Activated CD4-positive, alpha-beta T cell treated with anti-CD3 and anti-CD28 coated beads, Interleukin-10, Interleukin-2, amounts not matched to agents 100 ng/mL and 50 ng/mL, durations not matched to agents 16 hours and 8 hours (primary cell): ENCODE measurements at regions not wholly inside any gene's neighbourhood (a gene's known extent, or its start where the extent isn't known, plus 50 kb on each side); places are given as distances from the start of the nearest gene placed in this dataset.

Experiments used
- DNase-seq: peaks from one replicate; pipeline ENCODE4 v3.0.0-alpha.2; 2020

DNA sequence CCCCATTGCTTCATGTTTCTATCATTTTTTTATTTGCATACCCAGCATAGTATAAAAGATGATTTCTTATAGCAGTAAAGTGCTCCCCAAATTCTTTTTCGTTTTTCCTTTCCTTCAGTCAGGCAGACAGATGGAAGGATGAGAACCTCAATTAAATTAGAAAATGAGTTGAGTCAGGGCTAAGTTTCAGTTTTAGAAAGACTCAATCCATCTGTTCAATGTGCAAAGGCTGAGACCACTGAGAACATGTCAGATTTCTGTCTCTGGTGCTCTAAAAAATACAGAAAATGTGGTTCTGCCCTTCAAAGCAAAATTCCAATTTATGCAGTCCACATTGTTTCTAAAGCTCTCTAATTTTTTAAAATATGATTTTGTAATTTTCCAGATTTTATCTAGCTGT, 257.6 kb upstream of the HS3ST5 start:
- DNase-seq: no peak

DNA sequence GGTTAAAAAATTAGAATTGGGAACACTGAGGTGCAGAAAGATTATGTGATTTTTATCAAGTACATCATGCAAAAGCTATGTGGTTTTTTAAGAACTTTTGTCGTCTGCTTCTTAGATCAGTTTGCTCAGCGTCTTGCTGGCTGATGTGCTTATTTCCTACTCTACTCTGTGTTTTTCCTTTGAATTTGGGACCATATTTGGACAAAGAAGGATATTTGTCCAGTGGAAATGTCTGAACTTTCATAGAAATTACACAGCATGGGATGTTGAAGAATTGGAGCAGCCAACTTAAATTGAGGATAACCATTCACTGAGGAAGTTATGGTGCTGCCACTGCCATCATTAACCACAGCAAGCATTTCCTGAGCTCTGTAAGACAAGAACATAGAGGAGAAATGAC, 252.8 kb upstream of the HS3ST5 start:
- no peak for DNase-seq

DNA sequence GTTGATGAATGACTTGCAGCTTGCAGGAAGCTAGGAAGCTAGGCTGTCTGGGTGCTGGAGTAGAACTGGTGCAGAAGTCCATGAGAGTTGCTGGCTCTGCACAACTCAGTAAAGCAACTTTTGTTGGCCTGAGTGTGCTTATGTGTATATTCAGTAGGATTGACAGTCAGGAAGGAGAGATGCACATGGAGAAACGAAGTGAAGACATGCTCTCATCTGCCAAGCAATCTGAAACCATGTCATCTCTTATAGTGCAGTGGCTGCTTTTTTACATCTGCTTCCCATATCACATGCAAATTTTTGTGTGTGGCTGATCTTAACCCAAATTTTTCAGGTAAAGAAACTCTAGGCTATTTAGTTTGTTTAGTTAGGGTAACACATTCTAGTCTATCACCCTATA, 252.4 kb upstream of the HS3ST5 start:
- DNase-seq: no peak

DNA sequence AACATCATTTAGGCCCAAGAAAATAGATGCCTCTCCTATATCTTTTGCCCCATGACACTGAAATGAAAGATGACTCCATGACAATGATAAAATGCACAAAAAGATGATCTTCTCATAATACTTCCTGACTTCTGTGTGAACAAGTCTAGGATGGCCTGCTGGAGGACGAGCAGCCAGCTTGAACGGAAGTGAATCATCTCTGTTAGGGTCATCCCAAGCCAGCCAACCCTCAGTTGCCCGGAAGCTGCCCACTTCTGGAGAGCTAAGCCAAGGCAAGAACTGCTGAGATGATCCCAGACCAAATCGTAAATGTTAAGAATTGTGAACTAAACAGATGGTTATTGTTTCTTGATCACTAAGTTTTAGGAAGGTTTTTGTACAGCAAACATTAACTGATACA, 249.7 kb upstream of the HS3ST5 start:
- DNase-seq: no peak

DNA sequence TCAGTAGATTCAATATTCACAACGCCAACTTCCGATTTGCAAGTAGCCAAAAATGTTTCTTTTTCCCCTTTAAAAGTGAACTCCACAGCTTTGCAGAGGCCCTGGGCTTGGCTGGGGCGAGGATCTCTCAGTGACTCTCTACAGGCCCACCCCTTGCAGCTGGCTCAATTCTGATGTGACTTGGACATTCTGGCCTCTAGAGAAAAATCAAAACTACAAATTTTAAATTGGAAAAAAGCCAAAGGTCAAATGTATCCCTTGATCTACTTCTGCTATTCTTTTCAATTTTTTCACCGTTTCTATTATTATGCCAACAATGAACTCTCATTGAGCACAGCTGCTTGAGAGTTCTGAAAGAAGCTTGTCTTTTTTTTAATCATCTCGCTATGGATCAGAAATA, 245.9 kb upstream of the HS3ST5 start:
- no peak for DNase-seq

DNA sequence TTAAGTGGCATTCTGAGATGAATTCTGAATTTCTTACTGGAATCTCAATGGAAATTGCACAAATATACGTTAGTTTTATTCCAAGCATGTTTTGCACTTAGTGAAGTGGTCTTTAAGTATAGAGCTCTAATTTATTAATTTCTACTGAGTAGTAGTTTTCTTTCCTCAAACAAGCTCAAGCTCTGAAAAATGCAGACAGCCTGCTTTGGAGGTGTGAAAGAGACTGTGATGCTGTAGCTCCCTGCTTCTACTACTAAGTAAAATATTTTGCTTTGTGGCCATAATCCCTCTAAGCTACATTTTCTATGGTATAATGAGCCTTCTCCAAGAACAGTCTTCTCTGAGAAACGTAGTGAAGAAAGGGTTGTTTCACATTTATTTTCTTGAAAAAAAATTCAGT, 243.5 kb upstream of the HS3ST5 start:
- DNase-seq: no peak

DNA sequence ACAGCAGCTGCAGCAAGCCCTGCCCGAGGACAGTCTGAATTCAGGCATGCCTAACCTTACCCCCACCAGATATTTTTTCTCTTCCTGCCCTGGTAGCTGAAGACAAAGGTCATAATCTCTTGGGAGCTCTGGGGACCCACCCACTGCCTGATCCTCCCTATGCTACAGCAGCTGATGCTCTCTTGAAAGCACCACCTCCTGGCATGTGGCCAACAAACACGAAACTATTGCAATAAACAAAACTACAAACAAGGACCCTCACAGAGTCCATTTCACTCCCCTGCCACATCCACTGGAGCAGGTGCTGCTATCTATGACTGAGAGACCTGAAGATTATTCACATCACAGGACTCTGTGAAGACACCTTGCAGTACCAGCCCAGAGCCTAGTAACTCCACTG, 238.5 kb upstream of the HS3ST5 start:
- no peak for DNase-seq

DNA sequence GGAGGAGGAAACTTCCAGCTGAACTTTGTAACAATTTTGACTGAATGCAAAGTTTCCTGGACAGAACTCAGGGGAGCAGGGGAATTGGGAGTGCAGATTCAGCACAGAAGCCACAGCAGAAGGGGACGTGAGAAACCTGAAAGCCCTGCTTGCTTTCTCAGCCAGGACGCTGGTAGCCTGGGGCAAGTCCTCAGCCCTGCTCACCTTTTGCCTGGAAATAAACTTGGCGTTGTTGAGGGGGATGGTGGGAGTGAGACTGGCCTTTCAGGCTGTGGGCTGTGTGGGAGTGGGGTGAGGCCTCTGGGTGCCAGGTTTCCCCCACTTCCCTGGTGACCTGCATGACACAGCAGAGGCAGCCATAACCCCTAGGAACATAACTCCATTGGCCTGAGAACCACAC, 238.1 kb upstream of the HS3ST5 start:
- no peak for DNase-seq

DNA sequence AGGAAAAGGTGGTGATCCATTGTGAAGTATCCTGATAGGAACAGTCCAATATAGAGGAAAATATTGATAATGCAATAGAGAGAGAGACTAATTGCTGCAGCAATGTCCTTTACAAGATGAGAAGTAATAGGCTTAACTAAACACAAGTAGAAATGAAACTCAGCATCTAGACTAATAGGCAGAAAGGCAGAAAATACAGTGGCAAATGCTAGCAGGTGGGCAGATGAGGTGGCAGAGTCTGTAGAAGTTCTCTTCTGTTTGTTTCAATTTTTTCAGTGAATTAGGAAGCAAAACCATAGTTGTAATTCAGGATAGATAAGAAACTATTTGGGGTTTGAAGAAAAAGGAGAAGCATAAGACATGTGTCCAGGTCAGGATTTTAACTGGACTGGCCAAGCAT, 236.7 kb upstream of the HS3ST5 start:
- DNase-seq: no peak

DNA sequence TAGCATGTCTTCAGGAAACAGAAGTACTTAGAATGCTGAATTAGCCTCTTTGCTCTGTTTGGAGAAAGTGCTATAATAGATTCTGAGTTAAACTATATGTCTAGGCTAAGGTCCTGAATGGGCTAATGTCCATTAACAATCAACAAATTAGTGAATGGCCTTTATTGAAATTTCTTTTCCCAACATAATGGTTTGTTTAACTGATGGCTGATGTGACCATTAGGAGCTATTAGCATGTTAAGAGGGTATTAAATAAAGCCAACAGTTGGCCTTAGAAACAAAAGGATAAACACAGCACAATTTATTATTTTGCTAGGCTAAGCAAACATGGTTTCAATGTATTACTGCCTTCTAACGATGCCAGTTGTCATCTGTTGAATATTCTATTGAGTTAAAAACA, 234.3 kb upstream of the HS3ST5 start:
- no peak for DNase-seq

DNA sequence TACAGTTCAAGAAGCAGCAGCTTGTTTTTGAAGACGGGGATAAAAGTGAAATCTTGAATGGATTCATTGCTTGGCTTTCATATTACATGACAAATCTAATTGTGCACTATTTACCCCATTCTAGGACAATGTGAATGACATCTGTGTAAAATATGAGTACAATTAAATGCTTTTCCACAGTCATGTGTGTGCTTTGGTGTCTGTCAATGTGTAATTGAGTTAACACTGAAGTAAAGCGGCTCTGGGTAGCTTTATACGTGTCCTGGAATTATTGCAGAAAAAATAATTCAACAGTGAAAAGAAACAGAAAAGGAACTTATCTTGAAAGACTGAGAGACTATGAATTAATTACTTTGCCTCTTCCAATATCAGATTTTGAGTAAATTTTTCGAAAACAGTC, 233.5 kb upstream of the HS3ST5 start:
- DNase-seq: no peak

DNA sequence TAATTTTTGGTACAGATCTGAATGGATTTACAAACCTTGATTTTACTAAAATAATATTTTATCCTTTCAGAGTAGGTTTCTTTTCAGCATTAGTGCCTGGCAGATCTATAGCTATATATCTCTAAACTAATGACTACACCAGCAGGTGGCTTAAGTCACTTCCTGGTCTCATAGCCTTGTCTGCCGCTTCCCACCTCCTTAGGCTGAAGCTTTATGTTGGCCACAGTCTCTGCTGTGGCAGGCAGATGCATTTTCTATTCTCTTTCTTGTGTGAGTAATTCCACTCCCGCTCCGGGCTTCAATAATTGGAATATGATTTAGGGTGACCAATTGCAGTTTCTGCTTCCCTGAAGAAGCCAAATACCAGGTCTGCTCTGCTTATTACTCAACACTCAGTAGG, 226.8 kb upstream of the HS3ST5 start:
- no peak for DNase-seq

DNA sequence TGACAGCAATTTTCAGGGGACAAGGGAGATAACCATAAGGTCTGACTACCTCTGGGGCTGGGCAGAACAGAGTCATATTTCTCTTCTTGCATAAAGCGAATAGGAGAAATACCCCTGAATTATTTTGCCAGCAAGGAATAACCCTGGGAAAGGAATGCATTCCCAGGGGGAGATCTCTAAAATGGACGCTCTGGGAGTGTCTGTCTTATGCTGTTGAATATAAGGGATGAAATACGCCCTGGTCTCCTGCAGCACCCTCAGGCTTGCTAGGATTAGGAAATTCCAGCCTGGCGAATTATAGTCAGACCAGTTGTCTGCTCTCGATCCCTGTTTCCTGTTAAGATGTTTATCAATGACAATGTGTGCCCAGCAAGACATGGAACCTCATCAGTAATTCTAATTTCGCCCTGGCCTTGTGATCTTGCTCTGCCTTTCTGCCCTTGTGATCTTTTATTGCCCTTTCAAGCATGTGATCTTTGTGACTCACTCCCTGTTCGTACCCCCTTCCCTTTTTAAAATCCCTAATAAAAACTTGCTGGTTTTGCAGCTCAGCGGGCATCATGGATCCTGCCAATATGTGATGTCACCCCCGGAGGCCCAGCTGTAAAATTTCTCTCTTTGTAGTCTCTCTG, 221.6 kb upstream of the HS3ST5 start:
- DNase-seq: no peak

DNA sequence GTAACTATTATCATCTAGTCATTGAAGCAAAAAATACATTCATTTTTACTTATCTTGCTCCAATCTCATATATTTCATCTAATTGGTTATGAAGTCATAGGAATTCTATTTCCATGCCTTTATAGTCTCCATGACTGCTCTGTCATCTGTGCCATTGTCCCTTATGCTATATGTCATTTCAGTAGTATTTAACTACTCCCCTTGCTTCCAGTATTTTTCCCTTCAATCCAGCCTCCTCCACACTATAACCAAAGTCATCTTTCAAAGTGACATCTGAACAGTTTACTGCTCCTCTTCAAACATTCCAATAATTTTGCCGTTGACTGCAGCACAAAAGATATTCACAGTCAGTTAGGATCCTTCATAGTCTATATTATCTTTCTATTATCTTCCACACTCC, 216.6 kb upstream of the HS3ST5 start:
- DNase-seq: no peak

DNA sequence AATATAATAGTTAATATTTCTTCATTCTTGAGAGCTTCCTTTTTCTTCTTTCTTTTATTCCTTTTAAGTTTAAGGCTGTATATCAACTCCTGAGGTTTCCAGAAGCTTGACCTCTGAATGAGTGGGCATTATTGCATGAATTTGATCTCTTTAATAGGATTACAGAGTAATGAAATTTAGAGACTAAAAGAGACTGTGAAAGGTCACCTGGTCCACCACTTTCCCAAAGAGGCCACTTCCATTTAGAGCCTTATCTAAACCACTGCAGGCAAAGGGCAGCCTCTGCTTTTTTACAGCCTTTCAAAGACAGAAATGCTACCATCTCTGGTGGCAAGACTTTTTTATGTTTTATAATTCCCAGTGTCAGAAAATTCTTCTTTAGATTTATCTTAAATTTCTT, 215.3 kb upstream of the HS3ST5 start:
- no peak for DNase-seq

DNA sequence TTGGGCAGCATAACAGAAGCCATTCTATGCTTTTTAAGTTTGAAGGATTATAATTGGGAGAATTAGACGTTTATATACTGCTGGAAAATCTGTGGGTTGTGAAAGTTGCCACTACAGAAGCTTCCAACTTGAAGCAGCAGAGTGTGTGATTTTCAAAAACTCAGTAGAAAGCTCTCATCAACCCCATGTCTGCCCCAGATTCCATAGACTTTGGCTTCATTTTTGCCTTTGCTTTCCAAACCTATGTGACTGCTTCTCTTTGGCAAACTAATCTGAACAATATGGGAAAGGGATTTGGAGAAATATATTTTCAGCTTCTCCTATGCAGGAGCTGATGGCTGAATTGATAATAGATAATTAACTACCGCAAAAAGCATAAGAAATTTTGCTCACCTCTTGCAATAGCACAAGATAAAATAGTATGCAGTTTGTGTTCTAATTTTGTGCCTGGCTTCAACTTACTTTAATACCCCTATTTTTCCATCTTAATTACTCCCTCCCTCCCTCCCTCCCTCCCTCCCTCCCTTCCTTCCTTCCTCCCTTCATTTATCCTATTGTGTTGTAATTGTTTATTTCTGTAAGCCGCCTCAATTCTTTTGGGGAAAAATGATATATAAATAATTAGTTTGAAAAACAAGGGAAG, 214.1 kb upstream of the HS3ST5 start:
- DNase-seq: no peak

DNA sequence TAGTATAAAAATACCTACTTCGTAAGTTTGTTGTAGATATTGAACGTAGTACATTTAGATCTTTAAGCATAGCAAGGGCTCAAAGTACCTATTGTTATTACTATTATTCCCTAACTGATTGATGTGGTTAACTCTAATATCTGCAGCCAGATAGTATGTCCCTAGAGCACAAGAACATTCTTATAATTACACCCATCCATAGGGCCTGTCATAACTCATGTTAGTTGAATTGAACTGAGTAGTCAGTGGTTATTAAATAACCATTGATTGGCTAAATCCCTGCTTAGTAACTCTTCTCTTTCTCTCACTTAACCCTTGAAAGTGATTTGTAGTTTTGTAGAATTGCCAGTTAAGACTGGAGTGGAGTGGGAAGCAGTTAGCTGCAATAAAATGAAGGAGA, 207.5 kb upstream of the HS3ST5 start:
- no peak for DNase-seq

DNA sequence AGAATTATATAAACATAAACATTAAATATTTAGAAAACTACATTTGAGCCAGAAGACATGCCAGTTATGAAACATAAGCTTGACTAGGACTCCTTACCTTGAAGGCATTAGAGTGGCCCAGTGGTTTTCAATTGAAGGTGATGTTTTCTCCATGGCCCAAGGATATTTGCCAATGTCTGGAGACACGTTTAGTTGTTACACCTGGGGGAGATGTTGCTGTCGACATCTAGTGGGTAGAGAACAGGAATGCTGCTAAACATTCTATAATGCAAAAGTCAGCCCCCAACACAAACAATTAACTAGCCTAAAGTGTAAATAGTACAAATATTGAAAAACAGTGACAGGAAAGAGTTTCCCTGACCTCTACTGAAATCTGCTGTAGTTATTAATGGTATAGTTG, 200.9 kb upstream of the HS3ST5 start:
- DNase-seq: no peak

DNA sequence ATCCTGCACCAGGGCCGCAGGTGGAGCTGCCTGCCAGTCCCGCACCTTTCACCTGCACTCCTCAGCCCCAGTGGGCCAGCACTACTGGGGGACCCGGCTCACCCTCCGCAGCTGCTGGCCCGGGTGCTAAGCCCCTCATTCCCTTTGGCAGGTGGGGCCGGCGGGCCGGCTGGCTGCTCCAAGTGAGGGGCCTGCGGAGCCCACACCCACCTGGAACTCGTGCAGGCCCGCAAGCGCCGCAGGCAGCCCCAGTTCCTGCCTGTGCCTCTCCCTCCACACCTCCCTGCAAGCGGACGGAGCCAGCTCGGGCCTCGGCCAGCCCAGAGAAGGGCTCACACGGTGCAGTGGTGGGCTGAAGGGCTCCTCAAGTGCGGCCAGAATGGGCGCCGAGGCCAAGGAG, 199.0 kb upstream of the HS3ST5 start:
- no peak for DNase-seq

DNA sequence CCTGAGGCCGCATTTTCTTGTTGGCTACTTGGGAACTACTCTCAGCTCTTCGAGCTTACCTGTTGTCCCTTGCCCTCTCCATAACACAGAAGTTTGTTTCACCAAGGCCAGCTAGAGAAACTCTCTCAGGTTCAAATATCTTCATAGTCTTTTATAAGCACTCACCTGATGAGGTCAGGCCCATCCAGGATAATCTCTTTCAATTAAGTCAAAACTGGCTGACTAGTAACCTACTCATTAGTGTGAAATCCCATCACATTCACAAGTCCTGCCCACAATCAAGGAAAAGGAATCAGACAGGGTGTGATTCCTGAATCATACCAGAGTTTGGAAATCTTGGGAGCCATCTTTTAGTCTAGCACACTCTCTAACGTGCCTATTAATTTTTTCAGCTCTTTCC, 195.2 kb upstream of the HS3ST5 start:
- no peak for DNase-seq

DNA sequence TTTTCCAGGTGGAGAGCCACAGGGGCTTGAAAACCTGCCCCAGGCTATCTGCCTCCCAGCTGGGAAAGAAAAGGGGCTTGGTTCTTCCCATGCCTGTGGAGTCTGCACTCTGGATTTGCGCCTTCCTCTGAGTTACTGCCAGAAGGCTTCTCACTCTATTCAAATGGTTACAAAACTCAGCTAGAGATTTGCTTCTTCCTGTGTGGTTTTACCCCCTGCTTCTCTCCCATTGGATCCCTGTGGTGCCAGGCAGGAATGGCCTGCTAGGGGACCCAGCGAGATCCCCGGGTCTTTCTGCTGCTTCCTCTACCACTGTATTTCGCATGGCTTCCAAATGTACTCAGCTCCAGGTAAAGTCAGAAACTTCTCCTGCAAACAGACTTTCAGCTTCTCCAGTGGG, 192.0 kb upstream of the HS3ST5 start:
- no peak for DNase-seq

DNA sequence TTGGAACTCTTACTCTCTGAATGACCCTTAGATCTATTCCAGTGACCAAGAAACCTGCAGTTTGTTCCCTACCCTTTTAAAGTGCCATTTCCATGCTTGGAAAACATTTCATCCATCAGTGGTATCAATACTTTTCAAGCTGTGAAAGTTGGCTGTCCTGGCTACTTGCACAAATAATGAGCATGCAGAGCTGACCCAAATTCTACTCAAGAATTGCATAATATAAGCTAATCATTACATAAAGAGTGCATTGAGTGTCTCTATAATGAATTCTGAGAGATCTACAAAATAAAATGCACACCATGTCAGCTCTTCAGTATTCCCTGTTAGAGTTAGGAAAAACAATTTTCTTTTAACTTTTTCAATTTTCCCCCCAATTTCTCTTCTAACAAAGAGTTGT, 181.3 kb upstream of the HS3ST5 start:
- DNase-seq: no peak

DNA sequence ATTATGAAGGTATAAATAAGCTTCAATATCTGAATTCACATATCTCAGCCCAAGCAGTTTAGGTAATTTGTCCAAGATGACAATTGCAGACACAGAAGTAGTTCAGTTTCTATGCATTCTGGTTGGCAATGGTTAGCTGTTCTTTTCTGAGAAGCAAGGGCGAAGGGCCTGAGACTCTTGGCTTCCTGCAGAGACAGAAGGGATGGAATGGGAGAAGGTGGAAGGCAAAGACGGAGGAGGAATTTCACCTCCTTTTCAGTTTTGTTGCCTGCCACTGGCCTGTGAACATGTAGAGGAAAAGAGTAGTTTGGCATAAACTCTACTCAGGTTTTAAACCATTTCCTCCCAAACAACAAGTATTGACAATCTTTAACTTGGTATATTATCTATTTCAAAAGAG, 180.7 kb upstream of the HS3ST5 start:
- no peak for DNase-seq

DNA sequence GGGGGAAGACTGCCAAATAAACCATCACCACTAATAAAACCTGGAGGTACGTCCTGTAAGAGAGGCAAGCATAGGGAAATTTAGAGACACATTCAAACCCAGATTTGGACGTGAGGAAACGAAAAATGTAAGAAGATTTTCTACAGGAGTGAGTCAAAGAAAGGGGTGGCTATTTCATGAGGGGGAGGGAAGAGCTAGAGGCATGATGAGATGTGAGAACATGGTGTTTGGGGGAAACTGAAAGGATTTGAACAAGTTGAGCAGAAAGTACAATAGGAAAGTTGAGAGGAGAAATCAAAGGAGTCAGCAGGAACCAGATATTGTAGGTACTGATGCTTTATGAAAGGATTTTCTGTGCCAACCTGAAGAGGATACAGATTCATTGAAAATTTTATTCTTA, 179.1 kb upstream of the HS3ST5 start:
- DNase-seq: no peak

DNA sequence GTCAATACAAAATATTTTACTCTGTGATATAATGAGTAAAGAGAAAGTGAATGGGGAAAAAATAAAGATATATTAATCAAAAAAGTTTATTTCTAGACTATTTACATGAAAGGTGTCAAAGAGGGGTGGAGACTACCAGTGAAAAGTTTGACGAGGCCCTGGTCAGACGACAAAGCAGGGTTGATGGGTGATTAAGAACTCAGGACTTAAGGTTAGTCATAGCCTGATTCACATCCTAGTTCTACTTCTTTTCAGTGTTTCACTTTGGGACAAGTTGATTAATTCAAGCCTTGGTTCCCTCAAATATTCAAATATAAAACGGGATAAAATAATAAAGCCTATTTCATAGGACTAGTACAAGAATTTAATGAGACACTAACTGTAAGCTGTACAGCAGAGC, 178.2 kb upstream of the HS3ST5 start:
- DNase-seq: no peak

DNA sequence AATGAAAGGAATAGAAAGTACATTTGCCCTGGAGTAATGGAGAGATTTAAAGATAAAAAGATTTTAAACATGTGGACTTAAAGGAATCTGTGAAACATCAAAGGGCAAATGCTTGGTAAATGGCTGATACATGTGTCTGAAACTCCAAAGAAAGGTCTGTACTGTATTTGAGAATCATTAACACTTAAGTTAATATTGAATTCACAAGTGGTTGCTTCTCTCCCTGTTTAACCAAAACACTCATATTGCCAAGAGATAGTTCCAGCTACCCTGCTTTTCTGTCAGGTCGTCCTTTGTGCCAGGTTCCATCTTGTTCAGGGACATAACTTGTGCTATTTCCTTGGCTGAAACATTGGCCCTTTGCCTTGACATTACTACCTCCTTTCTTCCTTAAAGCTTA, 171.3 kb upstream of the HS3ST5 start:
- no peak for DNase-seq
